T1000 (cell line): ENCODE measurements at regions not wholly inside any gene's neighbourhood (a gene's known extent, or its start where the extent isn't known, plus 50 kb on each side); places are given as distances from the start of the nearest gene placed in this dataset.
A peak's percentile ranks its signal among the peaks of the same experiment; 100 is the strongest.

ENCODE experiments used
- DNase-seq: peaks from one replicate; lab custom pipeline; 2025; ENCODE audit warnings: mixed read lengths; lab: John Stamatoyannopoulos, UW

- DNase-seq = no peak
These were observed 110.6 kb upstream of the ELL2 start for GRCh38 chr5:96072138-96072790.

GRCh38 chr5:96070622-96071225 lies 109.1 kb upstream of the ELL2 start:
- no peak for DNase-seq

- DNase-seq = peak; percentile 30
These were observed 106.4 kb upstream of the ELL2 start for GRCh38 chr5:96067894-96068614.

GRCh38 chr5:96067251-96067650 lies 105.6 kb upstream of the ELL2 start:
- DNase-seq = no peak

GRCh38 chr5:96066386-96066719 lies 104.7 kb upstream of the ELL2 start:
- no peak for DNase-seq

GRCh38 chr5:96065685-96066385 lies 104.2 kb upstream of the ELL2 start:
- no peak for DNase-seq

- DNase-seq = no peak
These were observed 103.2 kb upstream of the ELL2 start for GRCh38 chr5:96064877-96065276.

GRCh38 chr5:96062836-96063235 lies 101.2 kb upstream of the ELL2 start:
- no peak for DNase-seq

- no peak for DNase-seq
These were observed 96.4 kb upstream of the ELL2 start for GRCh38 chr5:96058084-96058483.

- no peak for DNase-seq
These were observed 92.8 kb upstream of the ELL2 start for GRCh38 chr5:96054311-96055030.

- DNase-seq = no peak
These were observed 91.5 kb upstream of the ELL2 start for GRCh38 chr5:96053063-96053735.

GRCh38 chr5:96052374-96052773 lies 90.7 kb upstream of the ELL2 start:
- no peak for DNase-seq

- no peak for DNase-seq
These were observed 89.8 kb upstream of the ELL2 start for GRCh38 chr5:96051401-96051830.

GRCh38 chr5:96050273-96050880 lies 88.7 kb upstream of the ELL2 start:
- DNase-seq = no peak

- no peak for DNase-seq
These were observed 88.0 kb upstream of the ELL2 start for GRCh38 chr5:96049398-96050272.

GRCh38 chr5:96048763-96049162 lies 87.1 kb upstream of the ELL2 start:
- no peak for DNase-seq

GRCh38 chr5:96045888-96046287 lies 84.2 kb upstream of the ELL2 start:
- DNase-seq = no peak

GRCh38 chr5:96043446-96043845 lies 81.8 kb upstream of the ELL2 start:
- DNase-seq = no peak

GRCh38 chr5:96037128-96037527 lies 75.5 kb upstream of the ELL2 start:
- no peak for DNase-seq

GRCh38 chr5:96036301-96036700 lies 74.7 kb upstream of the ELL2 start:
- no peak for DNase-seq
